ENCODE measurements at regions not wholly inside any gene's neighbourhood (a gene's known extent, or its start where the extent isn't known, plus 50 kb on each side); places are given as distances from the start of the nearest gene placed in this dataset.

DNA sequence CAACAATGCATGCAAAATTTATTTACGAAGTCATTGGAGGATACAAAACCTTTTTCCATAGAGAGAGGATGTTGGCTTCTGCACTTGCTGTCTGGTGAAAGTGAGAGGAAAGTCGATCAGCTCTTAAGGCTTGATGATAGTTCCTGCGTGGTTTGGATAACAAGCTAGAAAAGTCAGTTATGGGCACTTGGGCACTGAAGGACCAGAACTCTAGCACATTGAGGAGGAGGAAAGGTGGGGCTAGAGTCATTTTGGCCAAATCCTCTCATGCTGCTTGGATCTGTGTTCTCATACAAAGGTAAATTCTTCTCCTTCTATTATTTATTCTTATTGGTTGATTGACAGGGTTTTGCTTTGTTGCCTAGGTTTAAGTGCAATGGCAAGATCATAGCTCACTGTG lies 245.9 kb upstream of the ADAMTSL1 start:
- Histone ChIP-seq H3K36me3 (ENCODE audit: low read depth, low read length) (no peaks in the 10 kb centered on the region), H3K9me3 (ENCODE audit: low read length) (no peaks in the 10 kb centered on the region), H3K4me3 (ENCODE audit: low read length) (no peak overlapping the region), H3K9me2 (replicated peaks; ENCODE audit: low read length) (no peaks in the 10 kb centered on the region), H2AFZ (ENCODE audit: low read length) (no peak overlapping the region), H3K4me2 (ENCODE audit: low read length) (no peak overlapping the region), H3K9ac (ENCODE audit: low read length) (no peak overlapping the region), H4K20me1 (ENCODE audit: low read length) (no peaks in the 10 kb centered on the region), H3K79me2 (ENCODE audit: low read length) (no peaks in the 10 kb centered on the region), H3K27me3 (ENCODE audit: low read length) (no peaks in the 10 kb centered on the region), H3F3A (ENCODE audit: low read length, unreplicated experiment) (no peaks in the 10 kb centered on the region), H3K27ac (ENCODE audit: low read length) (no peak overlapping the region), H3K4me1 (ENCODE audit: insufficient read depth, low read length) (no peaks in the 10 kb centered on the region)
- BruUV-seq (replicated peaks), result no TSS peak
- intact Hi-C loops (cut with micrococcal nuclease), result no loop called here
- TF ChIP-seq EZH2phosphoT487 (IDR thresholded peaks at IDR 0.05; ENCODE audit: borderline replicate concordance, low read length), result no peak
- TF ChIP-seq EZH2 (IDR thresholded peaks at IDR 0.05; ENCODE audit: low read length, unreplicated experiment), result no peak
- TF ChIP-seq, protein P1, sequence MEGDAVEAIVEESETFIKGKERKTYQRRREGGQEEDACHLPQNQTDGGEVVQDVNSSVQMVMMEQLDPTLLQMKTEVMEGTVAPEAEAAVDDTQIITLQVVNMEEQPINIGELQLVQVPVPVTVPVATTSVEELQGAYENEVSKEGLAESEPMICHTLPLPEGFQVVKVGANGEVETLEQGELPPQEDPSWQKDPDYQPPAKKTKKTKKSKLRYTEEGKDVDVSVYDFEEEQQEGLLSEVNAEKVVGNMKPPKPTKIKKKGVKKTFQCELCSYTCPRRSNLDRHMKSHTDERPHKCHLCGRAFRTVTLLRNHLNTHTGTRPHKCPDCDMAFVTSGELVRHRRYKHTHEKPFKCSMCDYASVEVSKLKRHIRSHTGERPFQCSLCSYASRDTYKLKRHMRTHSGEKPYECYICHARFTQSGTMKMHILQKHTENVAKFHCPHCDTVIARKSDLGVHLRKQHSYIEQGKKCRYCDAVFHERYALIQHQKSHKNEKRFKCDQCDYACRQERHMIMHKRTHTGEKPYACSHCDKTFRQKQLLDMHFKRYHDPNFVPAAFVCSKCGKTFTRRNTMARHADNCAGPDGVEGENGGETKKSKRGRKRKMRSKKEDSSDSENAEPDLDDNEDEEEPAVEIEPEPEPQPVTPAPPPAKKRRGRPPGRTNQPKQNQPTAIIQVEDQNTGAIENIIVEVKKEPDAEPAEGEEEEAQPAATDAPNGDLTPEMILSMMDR (conservative IDR thresholded peaks at IDR 0.05; ENCODE audit: low read depth, low read length), result no peak
- ATAC-seq (no peak), DNase-seq (no peak)
- ChIA-PET POLR2A (ENCODE audit: unreplicated experiment) (no interaction called here), CTCF (no interaction called here)

DNA sequence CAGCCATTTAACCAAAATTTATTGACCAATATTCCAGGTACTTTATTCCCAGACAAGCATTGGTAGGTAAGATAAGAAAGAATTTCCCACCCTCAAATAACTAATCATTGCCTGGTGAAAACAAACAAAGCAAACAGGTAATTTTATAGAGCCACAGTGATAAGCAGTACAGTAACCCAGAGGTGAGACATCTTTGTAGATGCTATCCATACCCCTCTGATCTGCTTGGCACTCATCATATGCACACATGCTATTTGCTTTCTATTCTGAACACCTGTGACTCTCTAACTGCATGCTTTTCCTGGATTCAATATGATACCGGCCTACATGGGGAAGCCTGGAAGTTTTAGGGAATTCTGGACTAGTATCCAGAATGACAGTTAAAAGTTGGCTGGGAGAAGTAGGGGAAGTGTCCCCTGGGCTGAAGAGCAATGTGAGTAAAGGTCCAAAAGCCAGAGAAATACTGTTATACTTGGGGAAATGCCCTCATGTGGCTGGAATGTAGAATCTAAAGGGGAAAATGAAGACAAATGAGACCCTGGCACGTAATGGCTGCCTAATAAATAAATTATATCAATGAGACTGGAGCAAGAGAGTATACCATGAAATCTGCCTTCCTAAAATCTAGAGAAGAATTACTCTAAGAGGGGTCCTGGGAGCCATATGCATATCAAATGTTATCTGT lies 243.8 kb upstream of the ADAMTSL1 start:
- Histone ChIP-seq H3K4me1 (ENCODE audit: insufficient read depth, low read length) (peaks cover 5% of the 10 kb centered on the region), H3F3A (ENCODE audit: low read length, unreplicated experiment) (no peaks in the 10 kb centered on the region), H3K79me2 (ENCODE audit: low read length) (no peaks in the 10 kb centered on the region), H3K9me3 (ENCODE audit: low read length) (no peaks in the 10 kb centered on the region), H4K20me1 (ENCODE audit: low read length) (no peaks in the 10 kb centered on the region), H3K9me2 (replicated peaks; ENCODE audit: low read length) (no peaks in the 10 kb centered on the region), H3K27ac (ENCODE audit: low read length) (no peak overlapping the region), H3K4me2 (ENCODE audit: low read length) (no peak overlapping the region), H3K36me3 (ENCODE audit: low read depth, low read length) (no peaks in the 10 kb centered on the region), H3K9ac (ENCODE audit: low read length) (no peak overlapping the region), H2AFZ (ENCODE audit: low read length) (no peak overlapping the region), H3K27me3 (ENCODE audit: low read length) (no peaks in the 10 kb centered on the region), H3K4me3 (ENCODE audit: low read length) (no peak overlapping the region)
- no TSS peak for BruUV-seq (replicated peaks)
- ChIA-PET CTCF (no interaction called here), POLR2A (ENCODE audit: unreplicated experiment) (no interaction called here)
- no peak for ATAC-seq
- intact Hi-C loops (cut with micrococcal nuclease), result no loop called here
- no peak for DNase-seq
- TF ChIP-seq EZH2phosphoT487 (IDR thresholded peaks at IDR 0.05; ENCODE audit: borderline replicate concordance, low read length) (no peak), EZH2 (IDR thresholded peaks at IDR 0.05; ENCODE audit: low read length, unreplicated experiment) (no peak)
- TF ChIP-seq, protein P1 (conservative IDR thresholded peaks at IDR 0.05; ENCODE audit: low read depth, low read length), result no peak

DNA sequence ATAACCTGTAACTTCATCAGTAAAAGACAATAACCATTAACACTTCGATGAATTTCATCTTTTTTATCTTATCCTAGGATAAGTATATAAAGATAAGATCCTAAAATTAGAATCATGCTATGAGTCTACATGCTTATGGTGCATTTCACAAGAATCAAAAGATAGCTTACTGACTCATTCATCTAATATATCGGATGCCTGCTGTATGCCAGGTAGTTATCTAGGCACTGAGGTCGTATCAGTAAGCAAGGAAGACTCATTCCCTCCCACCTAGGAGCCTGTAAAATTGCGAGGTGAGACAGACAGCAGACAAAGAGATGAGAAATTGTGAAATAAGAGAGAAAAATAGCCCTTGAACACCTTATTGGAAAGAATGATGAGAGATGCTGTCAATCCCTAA lies 240.6 kb upstream of the ADAMTSL1 start:
- peaks cover 5% of the 10 kb centered on the region for H3F3A ChIP-seq (ENCODE audit: low read length, unreplicated experiment)
- ChIA-PET CTCF (no interaction called here), POLR2A (ENCODE audit: unreplicated experiment) (no interaction called here)
- H3K4me1 ChIP-seq (ENCODE audit: insufficient read depth, low read length), result peaks cover 34% of the 10 kb centered on the region
- ATAC-seq (no peak), DNase-seq (no peak)
- intact Hi-C loops (cut with micrococcal nuclease), result no loop called here
- H3K36me3 ChIP-seq (ENCODE audit: low read depth, low read length), result no peaks in the 10 kb centered on the region
- no peaks in the 10 kb centered on the region for H4K20me1 ChIP-seq (ENCODE audit: low read length)
- no peaks in the 10 kb centered on the region for H3K27me3 ChIP-seq (ENCODE audit: low read length)
- H3K9me2 ChIP-seq (replicated peaks; ENCODE audit: low read length), result no peaks in the 10 kb centered on the region
- H3K27ac ChIP-seq (ENCODE audit: low read length), result no peak overlapping the region
- TF ChIP-seq EZH2phosphoT487 (IDR thresholded peaks at IDR 0.05; ENCODE audit: borderline replicate concordance, low read length), result no peak
- TF ChIP-seq EZH2 (IDR thresholded peaks at IDR 0.05; ENCODE audit: low read length, unreplicated experiment), result no peak
- TF ChIP-seq, protein P1 (conservative IDR thresholded peaks at IDR 0.05; ENCODE audit: low read depth, low read length), result no peak
- H3K9me3 ChIP-seq (ENCODE audit: low read length), result no peaks in the 10 kb centered on the region
- no peak overlapping the region for H3K9ac ChIP-seq (ENCODE audit: low read length)
- H3K79me2 ChIP-seq (ENCODE audit: low read length), result no peaks in the 10 kb centered on the region
- no TSS peak for BruUV-seq (replicated peaks)
- H3K4me2 ChIP-seq (ENCODE audit: low read length), result no peak overlapping the region
- H3K4me3 ChIP-seq (ENCODE audit: low read length), result no peak overlapping the region
- H2AFZ ChIP-seq (ENCODE audit: low read length), result no peak overlapping the region
